ENCODE measurements at regions not wholly inside any gene's neighbourhood (a gene's known extent, or its start where the extent isn't known, plus 50 kb on each side); places are given as distances from the start of the nearest gene placed in this dataset.
"Not testable (repeated sequence)": the region's sequence is repeated elsewhere in the genome, so short reads cannot be mapped to it uniquely, and the experiment has no call there.

- no peak overlapping the region for H3K9ac ChIP-seq (ENCODE audit: low read length)
- no peaks in the 10 kb centered on the region for H4K20me1 ChIP-seq (ENCODE audit: insufficient read depth, low read length)
- no peaks in the 10 kb centered on the region for H3K4me1 ChIP-seq (ENCODE audit: insufficient read depth, low read length, severe bottlenecking)
- H3K27me3 ChIP-seq (ENCODE audit: insufficient read depth, low read length) = no peaks in the 10 kb centered on the region
- H3K27ac ChIP-seq (ENCODE audit: low read depth, low read length, poor library complexity, severe bottlenecking) = no peak overlapping the region
- no peak overlapping the region for H2AFZ ChIP-seq (ENCODE audit: low read length)
- TF ChIP-seq CTCF (IDR thresholded peaks at IDR 0.05; ENCODE audit: low read length) (no peak; the same call in 1 of the 2 replicates), EZH2 (IDR thresholded peaks at IDR 0.05; ENCODE audit: borderline replicate concordance, low read length) (no peak)
- H3K9me2 ChIP-seq (ENCODE audit: low read depth, low read length) = no peaks in the 10 kb centered on the region
- peaks cover 31% of the 10 kb centered on the region; the same call in 1 of the 2 replicates for H3K36me3 ChIP-seq (ENCODE audit: insufficient read depth, low read length)
- H3K4me3 ChIP-seq (ENCODE audit: low read depth, low read length, poor library complexity, severe bottlenecking) = no peak overlapping the region
- H3K4me2 ChIP-seq (ENCODE audit: low read length) = no peak overlapping the region
- no peaks in the 10 kb centered on the region for H3F3A ChIP-seq (ENCODE audit: insufficient read depth, low read length)
- no peaks in the 10 kb centered on the region for H3K9me3 ChIP-seq (ENCODE audit: low read length)
- H3K79me2 ChIP-seq (ENCODE audit: insufficient read depth, low read length) = no peaks in the 10 kb centered on the region
These were observed 73.8 kb upstream of the ANKS1B start for GRCh38 chr12:100058482-100059029.

- H3K9ac ChIP-seq (ENCODE audit: low read length); H3K27me3 ChIP-seq (ENCODE audit: insufficient read depth, low read length); H3K4me3 ChIP-seq (ENCODE audit: low read depth, low read length, poor library complexity, severe bottlenecking); H4K20me1 ChIP-seq (ENCODE audit: insufficient read depth, low read length); H3K27ac ChIP-seq (ENCODE audit: low read depth, low read length, poor library complexity, severe bottlenecking); H3K4me2 ChIP-seq (ENCODE audit: low read length); H3K79me2 ChIP-seq (ENCODE audit: insufficient read depth, low read length); H3K9me2 ChIP-seq (ENCODE audit: low read depth, low read length); H3F3A ChIP-seq (ENCODE audit: insufficient read depth, low read length); H3K4me1 ChIP-seq (ENCODE audit: insufficient read depth, low read length, severe bottlenecking); H3K9me3 ChIP-seq (ENCODE audit: low read length); H2AFZ ChIP-seq (ENCODE audit: low read length): not testable (repeated sequence)
- H3K36me3 ChIP-seq (ENCODE audit: insufficient read depth, low read length) = peaks cover 41% of the 10 kb centered on the region
These were observed 61.5 kb upstream of the ANKS1B start for GRCh38 chr12:100046202-100046601.

DNA sequence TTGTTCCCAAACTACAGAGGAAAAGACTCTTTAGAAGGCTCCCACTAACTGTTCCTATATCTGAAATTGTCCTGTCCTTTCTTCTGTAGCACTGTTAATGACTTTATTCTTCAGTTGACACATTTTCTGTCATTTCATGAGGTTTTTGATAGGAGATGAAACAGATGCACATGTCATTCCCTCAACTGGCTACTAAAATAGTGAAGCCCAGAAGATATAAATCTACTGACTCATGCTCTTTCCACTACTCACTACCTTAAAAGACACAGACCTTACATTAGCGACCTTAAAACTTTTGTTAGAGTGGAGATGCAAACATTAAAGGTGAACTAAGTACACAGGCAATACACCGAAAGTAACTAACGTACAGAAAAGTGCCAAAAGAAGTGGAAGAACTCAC lies 59.5 kb upstream of the ANKS1B start:
- Histone ChIP-seq H4K20me1 (ENCODE audit: insufficient read depth, low read length) (no peaks in the 10 kb centered on the region), H3K79me2 (ENCODE audit: insufficient read depth, low read length) (no peaks in the 10 kb centered on the region), H2AFZ (ENCODE audit: low read length) (no peak overlapping the region), H3K4me1 (ENCODE audit: insufficient read depth, low read length, severe bottlenecking) (no peaks in the 10 kb centered on the region), H3K36me3 (ENCODE audit: insufficient read depth, low read length) (peaks cover 27% of the 10 kb centered on the region), H3K9ac (ENCODE audit: low read length) (no peak overlapping the region), H3K4me3 (ENCODE audit: low read depth, low read length, poor library complexity, severe bottlenecking) (no peak overlapping the region), H3K9me2 (ENCODE audit: low read depth, low read length) (no peaks in the 10 kb centered on the region), H3F3A (ENCODE audit: insufficient read depth, low read length) (no peaks in the 10 kb centered on the region), H3K27me3 (ENCODE audit: insufficient read depth, low read length) (no peaks in the 10 kb centered on the region), H3K4me2 (ENCODE audit: low read length) (no peak overlapping the region), H3K9me3 (ENCODE audit: low read length) (no peaks in the 10 kb centered on the region), H3K27ac (ENCODE audit: low read depth, low read length, poor library complexity, severe bottlenecking) (no peak overlapping the region)
- no peak for TF ChIP-seq CTCF (IDR thresholded peaks at IDR 0.05; ENCODE audit: low read length)
- TF ChIP-seq EZH2 (IDR thresholded peaks at IDR 0.05; ENCODE audit: borderline replicate concordance, low read length) = no peak

GRCh38 chr12:100043631-100044030 lies 58.9 kb upstream of the ANKS1B start:
- H2AFZ ChIP-seq (ENCODE audit: low read length) = no peak overlapping the region
- no peaks in the 10 kb centered on the region for H3K27me3 ChIP-seq (ENCODE audit: insufficient read depth, low read length)
- no peaks in the 10 kb centered on the region for H3K9me2 ChIP-seq (ENCODE audit: low read depth, low read length)
- H3F3A ChIP-seq (ENCODE audit: insufficient read depth, low read length) = no peaks in the 10 kb centered on the region
- TF ChIP-seq CTCF (IDR thresholded peaks at IDR 0.05; ENCODE audit: low read length) = no peak
- no peak overlapping the region for H3K9ac ChIP-seq (ENCODE audit: low read length)
- no peaks in the 10 kb centered on the region for H3K9me3 ChIP-seq (ENCODE audit: low read length)
- H3K27ac ChIP-seq (ENCODE audit: low read depth, low read length, poor library complexity, severe bottlenecking) = no peak overlapping the region
- H3K4me3 ChIP-seq (ENCODE audit: low read depth, low read length, poor library complexity, severe bottlenecking) = no peak overlapping the region
- no peaks in the 10 kb centered on the region for H4K20me1 ChIP-seq (ENCODE audit: insufficient read depth, low read length)
- no peaks in the 10 kb centered on the region for H3K79me2 ChIP-seq (ENCODE audit: insufficient read depth, low read length)
- H3K4me2 ChIP-seq (ENCODE audit: low read length) = no peak overlapping the region
- peaks cover 22% of the 10 kb centered on the region for H3K36me3 ChIP-seq (ENCODE audit: insufficient read depth, low read length)
- H3K4me1 ChIP-seq (ENCODE audit: insufficient read depth, low read length, severe bottlenecking) = no peaks in the 10 kb centered on the region

All from OCI-LY1 (cell line).